AG04450 (cell line): ENCODE measurements at regions not wholly inside any gene's neighbourhood (a gene's known extent, or its start where the extent isn't known, plus 50 kb on each side); places are given as distances from the start of the nearest gene placed in this dataset.

Source experiments
- CTCF ChIA-PET: fragments of 300-600, 350-600 bp; formaldehyde crosslinking; extraction: SDS; loops from one replicate; lab custom pipeline; 2022; ENCODE audit warnings: antibody characterized with exemption, inconsistent platforms; lab: Charles Lee
- POLR2A ChIA-PET: fragments of 350-600 bp; formaldehyde crosslinking; extraction: SDS; loops from one replicate; lab custom pipeline; 2021; ENCODE audit warnings: antibody characterized with exemption, inconsistent platforms; lab: Yijun Ruan, JAX
- DNase-seq: peaks from one replicate; pipeline ENCODE4 v3.0.0-alpha.2; 2011; ENCODE audit warnings: low read depth, low spot score
- H3K27ac ChIP-seq: one replicate; pipeline ENCODE4 v1.5.1; 2012; ENCODE audit warnings: low read depth, low read length, control low read depth
- H3K27me3 ChIP-seq: one replicate; pipeline ENCODE4 v1.6.0; 2012; ENCODE audit warnings: low read length; ENCODE audit not compliant: control insufficient read depth, insufficient read depth
- H3K4me3 ChIP-seq: 2 replicates; pipeline ENCODE4 v1.5.1; 2011; ENCODE audit warnings: mild to moderate bottlenecking, low read depth, low read length, control low read depth
- H3K9me3 ChIP-seq: 2 replicates; pipeline ENCODE4 v1.5.1; 2012; ENCODE audit warnings: low read length; ENCODE audit not compliant: control insufficient read depth, insufficient read depth
- TF ChIP-seq, protein P1 (sequence below): IDR thresholded peaks from 2 replicates; pipeline ENCODE4 v1.5.1; 2011; ENCODE audit warnings: low read depth, low read length, control low read depth, inconsistent platforms

DNA sequence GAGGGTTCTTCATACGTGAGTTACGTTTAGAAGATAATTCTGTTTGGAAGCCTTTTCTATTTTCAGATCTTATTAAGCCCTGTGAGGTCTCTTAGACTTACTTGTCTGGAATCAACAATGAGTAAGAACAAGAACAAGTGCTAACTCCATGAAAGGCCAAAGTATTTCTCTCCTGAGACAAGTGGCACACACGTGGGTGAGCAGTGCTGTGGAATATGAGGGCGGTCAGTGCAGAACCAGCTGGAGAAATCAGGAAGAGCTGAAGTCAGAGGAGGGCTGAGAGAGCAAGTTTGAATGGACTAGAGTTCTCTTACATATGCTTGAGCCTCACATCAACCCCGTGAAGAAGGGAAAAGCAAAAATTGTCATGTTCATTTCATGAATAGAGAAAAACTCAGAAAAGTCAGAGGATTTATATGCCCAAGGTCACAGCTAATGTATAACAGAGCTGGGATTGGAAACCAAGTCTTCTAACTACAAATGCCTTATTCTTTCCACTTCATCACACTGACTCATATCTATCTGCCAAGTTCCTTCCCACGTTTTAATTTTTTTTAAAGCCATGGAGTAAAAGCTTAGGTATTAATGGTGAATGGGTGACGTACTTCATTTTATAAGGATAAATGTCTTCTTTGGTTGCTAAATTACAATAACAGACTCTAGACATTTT lies 201.3 kb upstream of the DTNBP1 start:
- DNase-seq, result no peak
- POLR2A ChIA-PET, result no interaction called here
- CTCF ChIA-PET, result interaction anchor here (2.6 kb wide), 1 partner anchor 172 kb away, joined by 6 read pairs; no protein-coding TSS in a partner anchor

DNA sequence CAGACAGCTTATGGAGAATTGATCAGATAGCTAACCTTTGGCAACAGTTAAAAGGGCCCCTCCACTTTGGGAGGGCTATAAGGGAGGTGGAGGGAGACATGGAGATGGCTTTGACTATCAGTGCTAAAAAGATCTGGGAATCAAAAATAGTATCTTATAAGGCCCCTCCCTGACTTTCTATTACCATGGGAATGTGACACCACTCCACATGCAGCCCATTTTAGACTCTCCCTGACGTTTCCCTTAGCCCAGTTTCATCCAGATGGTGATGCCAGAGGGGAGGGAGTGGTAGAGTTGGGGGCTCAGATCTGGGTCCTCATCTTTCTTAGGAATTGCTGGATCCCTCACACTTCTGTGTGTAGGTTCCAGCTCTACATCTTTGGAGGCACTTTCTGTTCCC lies 200.0 kb upstream of the DTNBP1 start:
- ChIA-PET CTCF (interaction anchor here (2.6 kb wide), 1 partner anchor 171 kb away, joined by 6 read pairs; no protein-coding TSS in a partner anchor), POLR2A (no interaction called here)
- Histone ChIP-seq H3K9me3 (no peaks in the 10 kb centered on the region), H3K27ac (no peak overlapping the region), H3K27me3 (no peaks in the 10 kb centered on the region), H3K4me3 (no peak overlapping the region)
- TF ChIP-seq, protein P1, sequence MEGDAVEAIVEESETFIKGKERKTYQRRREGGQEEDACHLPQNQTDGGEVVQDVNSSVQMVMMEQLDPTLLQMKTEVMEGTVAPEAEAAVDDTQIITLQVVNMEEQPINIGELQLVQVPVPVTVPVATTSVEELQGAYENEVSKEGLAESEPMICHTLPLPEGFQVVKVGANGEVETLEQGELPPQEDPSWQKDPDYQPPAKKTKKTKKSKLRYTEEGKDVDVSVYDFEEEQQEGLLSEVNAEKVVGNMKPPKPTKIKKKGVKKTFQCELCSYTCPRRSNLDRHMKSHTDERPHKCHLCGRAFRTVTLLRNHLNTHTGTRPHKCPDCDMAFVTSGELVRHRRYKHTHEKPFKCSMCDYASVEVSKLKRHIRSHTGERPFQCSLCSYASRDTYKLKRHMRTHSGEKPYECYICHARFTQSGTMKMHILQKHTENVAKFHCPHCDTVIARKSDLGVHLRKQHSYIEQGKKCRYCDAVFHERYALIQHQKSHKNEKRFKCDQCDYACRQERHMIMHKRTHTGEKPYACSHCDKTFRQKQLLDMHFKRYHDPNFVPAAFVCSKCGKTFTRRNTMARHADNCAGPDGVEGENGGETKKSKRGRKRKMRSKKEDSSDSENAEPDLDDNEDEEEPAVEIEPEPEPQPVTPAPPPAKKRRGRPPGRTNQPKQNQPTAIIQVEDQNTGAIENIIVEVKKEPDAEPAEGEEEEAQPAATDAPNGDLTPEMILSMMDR, result no peak
- no peak for DNase-seq

More for the DNA sequence above, 201.3 kb upstream of the DTNBP1 start:
- no peaks in the 10 kb centered on the region for H3K9me3 ChIP-seq
- peaks cover 2% of the 10 kb centered on the region for H3K27me3 ChIP-seq
- no peak overlapping the region for H3K4me3 ChIP-seq
- TF ChIP-seq, protein P1, result no peak
- no peak overlapping the region for H3K27ac ChIP-seq

DNA sequence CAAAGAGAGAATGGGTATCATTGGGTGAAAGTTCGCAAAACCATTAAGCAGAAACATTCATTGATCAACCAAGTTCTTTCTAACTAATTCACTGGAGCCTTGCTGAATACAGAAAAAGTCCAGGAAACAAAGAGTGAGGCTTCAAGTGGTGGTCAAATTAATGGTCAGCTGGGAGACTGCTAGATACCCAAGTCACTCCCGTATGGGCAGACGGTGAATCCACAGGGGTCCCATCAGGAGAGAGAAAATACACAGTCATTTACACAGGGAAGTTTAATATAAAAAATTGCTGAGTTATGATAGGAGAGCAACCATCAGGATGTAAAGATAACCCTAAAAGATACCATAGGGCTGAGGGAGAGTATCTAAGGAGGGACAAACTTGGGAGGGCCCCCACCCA lies 198.7 kb upstream of the DTNBP1 start:
- CTCF ChIA-PET, result no interaction called here
- TF ChIP-seq, protein P1, result no peak
- POLR2A ChIA-PET, result no interaction called here

DNA sequence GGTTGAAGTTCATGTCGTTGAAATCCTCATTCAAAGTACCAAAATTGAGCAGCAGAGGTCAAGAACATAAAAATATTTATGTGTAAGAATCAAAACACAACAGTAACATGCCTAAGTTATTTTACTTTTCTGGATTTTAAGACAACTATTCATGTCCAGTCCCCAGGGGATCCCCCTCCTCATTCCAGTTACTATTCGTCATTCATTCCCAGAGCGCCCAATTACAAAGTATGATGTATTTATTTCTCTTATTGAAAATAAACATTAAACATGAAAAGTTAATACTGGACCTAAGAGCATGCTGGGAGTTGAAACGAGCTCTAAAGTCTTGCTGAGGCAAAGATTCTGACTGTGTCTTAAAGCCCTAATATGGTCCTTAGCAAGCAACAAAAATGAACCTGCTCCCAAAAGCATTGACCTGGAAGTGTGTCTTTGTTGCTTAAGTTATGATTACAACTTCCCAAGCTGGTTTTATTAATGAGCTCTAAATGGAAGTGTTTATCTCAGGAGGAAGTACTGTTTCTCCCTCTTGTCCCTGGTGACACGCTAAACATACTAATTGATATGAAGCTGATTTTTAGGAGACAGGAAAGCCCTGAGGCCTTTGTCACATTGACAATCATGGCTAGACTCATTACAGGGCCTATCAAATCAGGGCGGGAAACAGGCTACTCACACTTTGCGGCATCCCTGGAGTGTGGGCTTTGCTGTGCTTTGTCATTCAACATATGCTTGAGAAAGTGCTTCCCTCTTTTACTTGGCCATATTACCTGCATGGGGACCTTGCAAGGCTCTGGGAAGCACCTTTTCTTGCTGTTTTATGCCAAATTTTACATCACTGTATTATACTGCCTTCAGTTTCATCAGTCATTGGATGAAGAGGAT lies 192.2 kb upstream of the DTNBP1 start:
- CTCF ChIA-PET, result no interaction called here
- Histone ChIP-seq H3K27me3 (no peaks in the 10 kb centered on the region), H3K27ac (no peak overlapping the region), H3K4me3 (no peak overlapping the region), H3K9me3 (no peaks in the 10 kb centered on the region)
- no peak for DNase-seq
- POLR2A ChIA-PET, result no interaction called here
- TF ChIP-seq, protein P1, result no peak

More for the DNA sequence above, 198.7 kb upstream of the DTNBP1 start:
- no peak overlapping the region for H3K27ac ChIP-seq
- no peak overlapping the region for H3K4me3 ChIP-seq
- no peak for DNase-seq
- no peaks in the 10 kb centered on the region for H3K27me3 ChIP-seq
- H3K9me3 ChIP-seq, result no peaks in the 10 kb centered on the region

DNA sequence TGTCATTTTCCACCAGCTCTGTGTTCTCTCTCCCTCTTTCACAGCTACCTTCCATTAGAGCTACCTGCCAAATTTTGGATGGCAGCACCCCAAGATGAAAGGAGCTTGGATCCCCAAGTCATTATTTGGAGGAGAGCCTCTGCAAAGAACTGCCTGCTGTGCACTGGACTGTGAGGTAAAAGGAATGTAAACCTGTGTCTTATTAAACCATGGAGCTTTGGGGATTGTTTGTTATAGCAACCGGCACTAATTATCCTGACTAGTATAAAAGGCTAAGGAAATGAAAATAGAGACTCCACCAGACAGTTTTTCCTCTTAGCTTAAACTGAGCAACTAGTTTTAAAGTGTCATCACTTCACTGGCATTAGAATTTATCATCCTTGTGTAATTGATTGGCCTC lies 191.6 kb upstream of the DTNBP1 start:
- Histone ChIP-seq H3K27ac (no peak overlapping the region), H3K9me3 (no peaks in the 10 kb centered on the region), H3K4me3 (no peak overlapping the region), H3K27me3 (no peaks in the 10 kb centered on the region)
- TF ChIP-seq, protein P1, result no peak
- ChIA-PET CTCF (interaction anchor here (0.6 kb wide), 1 partner anchor 161 kb away, joined by 5 read pairs; no protein-coding TSS in a partner anchor), POLR2A (no interaction called here)
- DNase-seq, result no peak
